ENCODE measurements at regions not wholly inside any gene's neighbourhood (a gene's known extent, or its start where the extent isn't known, plus 50 kb on each side); places are given as distances from the start of the nearest gene placed in this dataset.

GRCh38 chr2:105653302-105653701 is 91.4 kb upstream of the NCK2 start (continued):
- TF ChIP-seq ZBTB33 (IDR thresholded peaks at IDR 0.05; ENCODE audit: extremely low read depth, insufficient replicate concordance, low read length) (no peak), POLR2AphosphoS5 (IDR thresholded peaks at IDR 0.05; ENCODE audit: low read depth, low read length) (no peak), ELF1 (IDR thresholded peaks at IDR 0.05; ENCODE audit: borderline replicate concordance, low read depth) (no peak), EGR1 (IDR thresholded peaks at IDR 0.05; ENCODE audit: low read depth) (no peak), EZH2phosphoT487 (IDR thresholded peaks at IDR 0.05; ENCODE audit: borderline replicate concordance) (no peak)

- RAD21 ChIA-PET (ENCODE audit: low non-redundant PET in 1 of 2, low total read pairs in 2 of 2, uncharacterized antibody in 2 of 2, unreplicated experiment in 2 of 2) = no interaction called here
- Histone ChIP-seq H2AFZ (ENCODE audit: low read depth, low read length, poor library complexity, severe bottlenecking) (no peak overlapping the region), H3K4me1 (ENCODE audit: control insufficient read depth in 1 of 2, insufficient read depth in 2 of 2, low read length in 2 of 2) (no peaks in the 10 kb centered on the region), H3K27me3 (ENCODE audit: insufficient read depth, low read length) (peaks cover 3% of the 10 kb centered on the region; the same call in 1 of the 2 replicates), H3K36me3 (ENCODE audit: control insufficient read depth in 1 of 2, insufficient read depth in 2 of 2, low read length in 2 of 2) (no peaks in the 10 kb centered on the region), H3K79me2 (ENCODE audit: insufficient read depth, low read length) (no peaks in the 10 kb centered on the region), H3K9me3 (ENCODE audit: control insufficient read depth in 1 of 2, insufficient read depth in 1 of 2, low read depth in 1 of 2, low read length in 2 of 2) (no peaks in the 10 kb centered on the region), H3K4me3 (replicated peaks in 1 of 2; ENCODE audit: low read depth in 1 of 2, low read length in 2 of 2) (no peak overlapping the region), H4K20me1 (ENCODE audit: insufficient read depth) (no peaks in the 10 kb centered on the region), H3K27ac (ENCODE audit: low read depth, low read length) (no peak overlapping the region), H3K4me2 (ENCODE audit: low read length) (no peak overlapping the region), H3K9ac (ENCODE audit: low read length) (no peak overlapping the region), H3K9me2 (ENCODE audit: insufficient read depth) (no peaks in the 10 kb centered on the region)
- DNase-seq (ENCODE audit: low read depth, low spot score) (no peak), ATAC-seq (no peak)
- POLR2A ChIA-PET = no interaction called here
- TF ChIP-seq REST (IDR thresholded peaks at IDR 0.05; ENCODE audit: low read depth) (no peak), ATF3 (IDR thresholded peaks at IDR 0.05) (no peak), EZH2phosphoT487 (IDR thresholded peaks at IDR 0.05; ENCODE audit: borderline replicate concordance) (no peak), EGR1 (IDR thresholded peaks at IDR 0.05; ENCODE audit: low read depth) (no peak), YY1 (IDR thresholded peaks at IDR 0.05; ENCODE audit: extremely low read depth, insufficient replicate concordance, low read depth, low read length) (no peak), JUND (IDR thresholded peaks at IDR 0.05) (no peak), POLR2A (IDR thresholded peaks at IDR 0.05; ENCODE audit: borderline replicate concordance, extremely low read depth, insufficient read depth, insufficient read length) (no peak), SRF (IDR thresholded peaks at IDR 0.05; ENCODE audit: low read depth) (no peak), ZNF274 (IDR thresholded peaks at IDR 0.05; ENCODE audit: low read depth, low read length) (no peak), EZH2 (IDR thresholded peaks at IDR 0.05) (no peak), ZFX (IDR thresholded peaks at IDR 0.05) (no peak)
- no TSS peak for BruUV-seq (replicated peaks)
- CTCF ChIA-PET = no interaction called here
- intact Hi-C loops (cut with micrococcal nuclease) = no loop called here
Observed at GRCh38 chr2:105652014-105652796, 92.5 kb upstream of the NCK2 start.

All from HCT116 (cell line).